GM23248 (cell line): ENCODE measurements at regions not wholly inside any gene's neighbourhood (a gene's known extent, or its start where the extent isn't known, plus 50 kb on each side); places are given as distances from the start of the nearest gene placed in this dataset. TPM values are rescaled to one million over a fixed set of nuclear protein-coding genes. Genes with fewer than 3 reads are reported as not detected.
"Not testable (repeated sequence)": the region's sequence is repeated elsewhere in the genome, so short reads cannot be mapped to it uniquely, and the experiment has no call there.

Experiments
- DNase-seq: peaks from one replicate; pipeline ENCODE4 v3.0.0-alpha.2; 2015
- H2AFZ ChIP-seq: fragments of 200-600 bp; sonication (generic); 2 replicates; pipeline ENCODE4 v1.6.1; 2016; ENCODE audit warnings: antibody characterized with exemption
- H3F3A ChIP-seq: fragments of 200-600 bp; sonication (generic); 2 replicates; pipeline ENCODE4 v1.6.1; 2016; ENCODE audit warnings: mild to moderate bottlenecking, antibody characterized with exemption, mixed run types; ENCODE audit not compliant: insufficient read depth
- H3K27ac ChIP-seq: fragments of 200-600 bp; sonication (generic); 2 replicates; pipeline ENCODE4 v1.5.1; 2016; ENCODE audit warnings: mild to moderate bottlenecking
- H3K27me3 ChIP-seq: fragments of 200-600 bp; sonication (generic); replicated peaks from 2 replicates; pipeline ENCODE4 v1.6.1; 2016; ENCODE audit warnings: mild to moderate bottlenecking; ENCODE audit not compliant: insufficient read depth
- H3K36me3 ChIP-seq: fragments of 200-600 bp; sonication (generic); 2 replicates; pipeline ENCODE4 v1.6.1; 2016; ENCODE audit warnings: low read depth, mild to moderate bottlenecking
- H3K4me1 ChIP-seq: fragments of 200-600 bp; sonication (generic); 2 replicates; pipeline ENCODE4 v1.6.1; 2016; ENCODE audit warnings: mild to moderate bottlenecking; ENCODE audit not compliant: insufficient read depth
- H3K4me2 ChIP-seq: fragments of 200-600 bp; sonication (generic); one replicate; pipeline ENCODE4 v1.6.1; 2016; ENCODE audit warnings: mild to moderate bottlenecking; ENCODE audit not compliant: unreplicated experiment
- H3K4me3 ChIP-seq: fragments of 200-600 bp; sonication (generic); 2 replicates; pipeline ENCODE4 v1.5.1; 2016; ENCODE audit warnings: mild to moderate bottlenecking
- H3K79me2 ChIP-seq: fragments of 200-600 bp; sonication (generic); 2 replicates; pipeline ENCODE4 v1.6.1; 2016; ENCODE audit warnings: mild to moderate bottlenecking; ENCODE audit not compliant: insufficient read depth
- H3K9ac ChIP-seq: fragments of 200-600 bp; sonication (generic); 2 replicates; pipeline ENCODE4 v1.6.1; 2016; ENCODE audit warnings: mild to moderate bottlenecking
- H3K9me2 ChIP-seq: fragments of 200-600 bp; sonication (generic); 2 replicates; pipeline ENCODE4 v1.6.1; 2016; ENCODE audit warnings: mixed run types, mild to moderate bottlenecking, moderate library complexity; ENCODE audit not compliant: insufficient read depth
- H3K9me3 ChIP-seq: fragments of 200-600 bp; sonication (generic); one replicate; pipeline ENCODE4 v1.6.1; 2017; ENCODE audit warnings: low read depth
- H4K20me1 ChIP-seq: fragments of 200-600 bp; sonication (generic); 2 replicates; pipeline ENCODE4 v1.6.0; 2016; ENCODE audit not compliant: insufficient read depth
- EZH2 ChIP-seq: fragments of 200-600 bp; sonication (generic); IDR thresholded peaks from 2 replicates; pipeline ENCODE4 v1.6.1; 2018; ENCODE audit warnings: antibody characterized with exemption, mild to moderate bottlenecking; ENCODE audit not compliant: insufficient read depth, poor library complexity, severe bottlenecking
- EZH2phosphoT487 ChIP-seq: fragments of 200-600 bp; sonication (generic); IDR thresholded peaks from 2 replicates; pipeline ENCODE4 v1.6.1; 2018; ENCODE audit warnings: antibody characterized with exemption, moderate library complexity, mild to moderate bottlenecking, low read depth; ENCODE audit not compliant: insufficient read depth
- WGBS, 2 experiments: methylation state at CpG; one replicate each; pipeline ENCODE4 v1.1.6; 2015 to 2017; ENCODE audit warnings: low lambda C conversion rate in 2 of 2, low coverage in 1 of 2; ENCODE audit errors: missing lambda C conversion rate in 2 of 2; 5-methylcytosine and 5-hydroxymethylcytosine counted together
- in situ Hi-C: fragments of 300-500 bp; cut with MboI; formaldehyde crosslinking; loops from 2 replicates; pipeline ENCODE4 v1.15.0; 2020
- small RNA-seq: library from RNA; depleted of rRNA; stranded (forward); fragments of <200 nt; gene quantifications from one replicate; pipeline ENCODE3, GENCODE V24; 2014; ENCODE audit warnings: low read depth, low replicate concordance

DNA sequence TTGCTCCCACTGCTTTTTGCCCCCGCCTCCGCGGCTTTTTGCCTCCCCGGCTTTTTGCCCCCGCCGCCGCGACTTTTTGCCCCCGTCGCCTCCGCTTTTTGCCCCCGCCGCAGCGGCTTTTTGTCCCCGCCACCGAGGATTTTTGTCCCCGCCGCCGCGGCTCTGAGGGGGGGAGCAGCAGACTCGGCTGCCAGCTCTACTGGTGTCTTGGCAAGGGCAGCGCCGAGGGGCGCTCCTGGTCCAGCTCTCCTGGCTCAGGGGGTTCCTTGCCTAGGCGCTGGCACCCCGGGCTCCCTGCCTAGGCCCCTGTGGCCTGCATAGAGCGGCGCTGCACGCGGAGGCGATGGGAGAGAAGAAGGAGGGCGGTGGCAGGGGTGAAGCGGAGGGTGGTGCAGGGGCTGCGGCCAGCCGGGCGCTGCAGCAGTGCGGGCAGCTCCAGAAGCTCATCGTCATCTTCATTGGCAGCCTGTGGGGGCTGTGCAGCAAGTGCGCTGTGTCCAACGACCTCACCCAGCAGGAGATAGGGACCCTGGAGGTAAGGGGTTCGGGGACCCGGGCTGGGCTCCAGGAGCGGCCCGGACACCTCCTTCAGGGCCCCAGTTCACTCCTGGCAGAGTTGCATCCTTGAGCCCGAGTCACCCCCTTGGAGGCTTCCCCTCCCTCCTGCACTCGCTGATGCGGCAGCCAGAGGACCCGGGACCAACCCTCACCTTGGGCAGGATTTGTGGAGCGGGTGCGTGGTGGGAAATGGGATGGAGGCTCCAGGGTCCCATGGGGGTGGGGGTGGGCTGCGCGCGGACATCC is 642.4 kb downstream of the GOLGA6L6 start:
- in situ Hi-C loops, result no loop called here

DNA sequence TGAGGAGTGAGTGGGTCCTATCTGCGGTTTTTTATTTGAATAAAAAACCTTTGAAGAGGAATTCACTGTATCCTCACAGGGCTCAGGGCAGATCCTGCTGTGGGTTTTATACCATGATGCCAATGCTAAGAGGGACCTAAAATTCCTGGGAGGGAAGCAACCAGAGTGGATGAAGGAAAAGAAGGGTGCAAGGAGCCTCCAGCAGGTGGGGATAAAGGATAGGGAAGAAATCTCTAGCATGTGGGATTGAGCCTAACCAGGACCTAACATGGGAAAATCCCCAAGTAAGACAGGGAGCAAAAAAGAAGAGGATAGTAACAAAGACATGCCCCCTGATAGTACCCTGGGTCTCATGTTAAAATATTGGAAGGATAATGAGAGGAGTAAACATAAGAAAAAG is 652.8 kb downstream of the GOLGA6L6 start:
- H3K27ac ChIP-seq, H3K36me3 ChIP-seq, DNase-seq, H3K27me3 ChIP-seq, in situ Hi-C loops, H3F3A ChIP-seq, H3K79me2 ChIP-seq, H3K9me2 ChIP-seq, H3K4me1 ChIP-seq, H3K4me2 ChIP-seq, H3K4me3 ChIP-seq, H4K20me1 ChIP-seq, H2AFZ ChIP-seq, H3K9me3 ChIP-seq, H3K9ac ChIP-seq: not testable (repeated sequence)
- WGBS, 2 experiments, result 42 to 50% methylated on average over 1 of the region's 1 CpG

More for the DNA sequence above, 642.4 kb downstream of the GOLGA6L6 start:
- no peak for DNase-seq
- no peaks in the 10 kb centered on the region for H3K9me2 ChIP-seq
- no peak overlapping the region for H3K9ac ChIP-seq
- H3K79me2 ChIP-seq, result no peaks in the 10 kb centered on the region
- no peaks in the 10 kb centered on the region for H3K9me3 ChIP-seq
- no peaks in the 10 kb centered on the region for H3K36me3 ChIP-seq
- H3K4me1 ChIP-seq, result no peaks in the 10 kb centered on the region
- TF ChIP-seq EZH2phosphoT487 (no peak), EZH2 (no peak)
- H3F3A ChIP-seq, result peaks cover 4% of the 10 kb centered on the region; the same call in 1 of the 2 replicates
- WGBS, 2 experiments, result 24 to 37% methylated on average over 38 to 52 of the region's 53 CpGs
- H4K20me1 ChIP-seq, result no peaks in the 10 kb centered on the region
- no peak overlapping the region for H3K27ac ChIP-seq
- no peak overlapping the region for H2AFZ ChIP-seq
- no peaks in the 10 kb centered on the region for H3K27me3 ChIP-seq
- no peak overlapping the region for H3K4me2 ChIP-seq
- no peak overlapping the region for H3K4me3 ChIP-seq

GRCh38 chr15:19844061-19844460 is 697.5 kb downstream of the GOLGA6L6 start:
- H3K36me3 ChIP-seq, H3K9me2 ChIP-seq, H3F3A ChIP-seq, H3K27ac ChIP-seq, H4K20me1 ChIP-seq, H2AFZ ChIP-seq, DNase-seq, H3K4me2 ChIP-seq, H3K4me3 ChIP-seq, H3K79me2 ChIP-seq, in situ Hi-C loops, H3K9ac ChIP-seq, H3K9me3 ChIP-seq, H3K4me1 ChIP-seq, H3K27me3 ChIP-seq: not testable (repeated sequence)
- WGBS, 2 experiments, result 37 to 41% methylated on average over 4 of the region's 4 CpGs

Small RNA genes in the stretch of these regions (small RNA-seq; reads per million reads assigned to genes)
- gene AC138701.2 (not detected), gene IGHD1OR15-1A (not detected), gene IGHD2OR15-2A (not detected), gene IGHD3OR15-3A (not detected), gene IGHD4OR15-4A (not detected), gene IGHD5OR15-5A (not detected), gene RN7SL584P (not detected), gene RNU6-978P (not detected)
